Transverse colon (tissue), 4 donors: ENCODE measurements at regions not wholly inside any gene's neighbourhood (a gene's known extent, or its start where the extent isn't known, plus 50 kb on each side); places are given as distances from the start of the nearest gene placed in this dataset.

ENCODE experiments used
- DNase-seq: peaks from one replicate; pipeline ENCODE4 v3.0.0-alpha.2; 2019
- H3K27ac ChIP-seq, 4 donors: fragments of 200-600 bp; sonication (generic); 2 replicates each; pipeline ENCODE4 v1.5.1; 2016 to 2018; ENCODE audit warnings: inconsistent platforms in 4 of 4
- H3K27me3 ChIP-seq: fragments of 200-600 bp; sonication (generic); 2 replicates; pipeline ENCODE4 v1.5.1; 2017; ENCODE audit warnings: inconsistent platforms
- H3K36me3 ChIP-seq, 4 donors: fragments of 200-600 bp; sonication (generic); 2 replicates each; pipeline ENCODE4 v1.5.1; 2017 to 2019; ENCODE audit warnings: inconsistent platforms in 4 of 4
- H3K4me1 ChIP-seq, 4 donors: fragments of 200-600 bp; sonication (generic); 2 replicates each; pipeline ENCODE4 v1.5.1; 2017 to 2020; ENCODE audit warnings: inconsistent platforms in 4 of 4
- H3K4me3 ChIP-seq, 4 donors: fragments of 200-600 bp; sonication (generic); 1 replicate in 1 of 4; 2 replicates in 3 of 4; pipeline versions ENCODE4 v1.5.1 to v1.6.1; 2017 to 2019; ENCODE audit warnings: inconsistent platforms in 4 of 4
- H3K9me3 ChIP-seq, 2 donors: fragments of 200-600 bp; sonication (generic); 2 replicates each; pipeline ENCODE4 v1.5.1; 2017 to 2019; ENCODE audit warnings: inconsistent platforms in 2 of 2
- CTCF ChIP-seq, 5 experiments: fragments of 200-600 bp in 3 of 5; fragments of 450-650 bp in 2 of 5; sonication (generic) in 3 of 5; IDR thresholded peaks; 1 replicate in 2 of 5; 2 replicates in 3 of 5; pipeline ENCODE4 v1.5.1; 2016 to 2017; ENCODE audit warnings: antibody characterized with exemption in 5 of 5, inconsistent platforms in 3 of 5, mild to moderate bottlenecking in 2 of 5, moderate library complexity in 1 of 5
- EP300 ChIP-seq: sonication (generic); formaldehyde crosslinking; IDR thresholded peaks from one replicate; pipeline ENCODE4 v1.6.1; 2017; ENCODE audit warnings: antibody characterized with exemption, low read depth
- POLR2A ChIP-seq: fragments of 450-650 bp; IDR thresholded peaks from one replicate; pipeline ENCODE4 v1.6.1; 2016; ENCODE audit warnings: antibody characterized with exemption, mild to moderate bottlenecking, moderate library complexity
- POLR2AphosphoS5 ChIP-seq, 3 donors: sonication (generic); formaldehyde crosslinking; IDR thresholded peaks; one replicate each; pipeline ENCODE4 v1.6.1; 2016; ENCODE audit warnings: antibody characterized with exemption in 3 of 3
- WGBS, 2 donors: methylation state at CpG; one replicate each; pipeline ENCODE4 v1.1.5; 2018; ENCODE audit warnings: low coverage in 1 of 2; 5-methylcytosine and 5-hydroxymethylcytosine counted together
- in situ Hi-C, 4 donors: fragments of 200-750 bp; cut with MboI; loops; one replicate each; pipeline versions ENCODE4 v1.15.0 to v1.15.1; 2017; ENCODE audit warnings: low sequenced_read_pairs in 3 of 4, low pct_ligation_motif_present in 1 of 4, low pct_unique_long_range_greater_than_20kb in 1 of 4
- intact Hi-C: fragments of 100-400 bp; cut with DNase I; formaldehyde crosslinking; loops from one replicate; pipeline ENCODE4 v1.15.1; 2023; ENCODE audit warnings: low total_unique reads

GRCh38 chr9:115192835-115193525 is 75.0 kb upstream of the TNC start:
- H3K4me3 ChIP-seq, result no peak overlapping the region
- peaks cover 0 to 8% of the 10 kb centered on the region in 2 donors for H3K9me3 ChIP-seq
- intact Hi-C loops (no loop called here), in situ Hi-C loops (no loop called here)
- H3K36me3 ChIP-seq, result no peaks in the 10 kb centered on the region
- DNase-seq, result no peak
- no peaks in the 10 kb centered on the region for H3K27me3 ChIP-seq
- H3K27ac ChIP-seq, result no peak overlapping the region
- WGBS, 2 donors, result 66 to 86% methylated on average over 1 to 2 of the region's 2 CpGs
- peaks cover 0 to 13% (median 2%) of the 10 kb centered on the region in 4 donors for H3K4me1 ChIP-seq
- TF ChIP-seq POLR2A (no peak), CTCF (IDR thresholded peaks at IDR 0.05) (no peak)

- no peak for DNase-seq
- TF ChIP-seq POLR2A, result no peak
- TF ChIP-seq CTCF (IDR thresholded peaks at IDR 0.05), result no peak
- 74 to 85% methylated on average over 2 to 4 of the region's 4 CpGs for WGBS, 2 donors
- Histone ChIP-seq H3K4me3 (no peak overlapping the region), H3K27me3 (no peaks in the 10 kb centered on the region), H3K9me3 (peaks cover 0 to 8% of the 10 kb centered on the region in 2 donors), H3K4me1 (peaks cover 0 to 13% (median 4%) of the 10 kb centered on the region in 4 donors), H3K27ac (no peak overlapping the region), H3K36me3 (no peaks in the 10 kb centered on the region)
- intact Hi-C loops, result no loop called here
- in situ Hi-C loops, result no loop called here
These were observed 75.8 kb upstream of the TNC start for GRCh38 chr9:115193777-115194176.

- peaks cover 0 to 8% of the 10 kb centered on the region in 2 donors for H3K9me3 ChIP-seq
- in situ Hi-C loops (no loop called here), intact Hi-C loops (no loop called here)
- no peak overlapping the region for H3K4me3 ChIP-seq
- H3K27ac ChIP-seq, result no peak overlapping the region
- no peaks in the 10 kb centered on the region for H3K36me3 ChIP-seq
- DNase-seq, result no peak
- peaks cover 0 to 13% (median 4%) of the 10 kb centered on the region in 4 donors for H3K4me1 ChIP-seq
- no peaks in the 10 kb centered on the region for H3K27me3 ChIP-seq
- no peak for TF ChIP-seq EP300
- TF ChIP-seq CTCF (IDR thresholded peaks at IDR 0.05), result no peak
- TF ChIP-seq POLR2AphosphoS5 (IDR thresholded peaks at IDR 0.05), result no peak
- TF ChIP-seq POLR2A, result no peak
These were observed 76.3 kb upstream of the TNC start for GRCh38 chr9:115194216-115194615.

- Histone ChIP-seq H3K27me3 (no peaks in the 10 kb centered on the region), H3K9me3 (peaks cover 0 to 2% of the 10 kb centered on the region in 2 donors), H3K4me1 (peaks cover 0 to 13% (median 4%) of the 10 kb centered on the region in 4 donors), H3K27ac (no peak overlapping the region), H3K4me3 (no peak overlapping the region), H3K36me3 (no peaks in the 10 kb centered on the region)
- TF ChIP-seq CTCF (IDR thresholded peaks at IDR 0.05) (no peak), POLR2A (no peak), POLR2AphosphoS5 (IDR thresholded peaks at IDR 0.05) (no peak), EP300 (no peak)
- 86 to 92% methylated on average over 1 of the region's 1 CpG for WGBS, 2 donors
- DNase-seq, result no peak
- in situ Hi-C loops, result no loop called here
- intact Hi-C loops, result no loop called here
These were observed 78.0 kb upstream of the TNC start for GRCh38 chr9:115195912-115196311.
